Peyer's patch (tissue), 4 donors: ENCODE measurements at regions not wholly inside any gene's neighbourhood (a gene's known extent, or its start where the extent isn't known, plus 50 kb on each side); places are given as distances from the start of the nearest gene placed in this dataset.

Experiments used
- DNase-seq, 3 donors: peaks; one replicate each; pipeline ENCODE4 v3.0.0-alpha.2; 2017 to 2019
- H3K27ac ChIP-seq, 4 donors: fragments of 200-600 bp; sonication (generic); one replicate each; pipeline ENCODE4 v1.5.1; 2016 to 2019
- H3K27me3 ChIP-seq, 2 donors: fragments of 200-600 bp; sonication (generic); one replicate each; pipeline ENCODE4 v1.5.1; 2019
- H3K36me3 ChIP-seq, 3 donors: fragments of 200-600 bp; sonication (generic); one replicate each; pipeline ENCODE4 v1.5.1; 2016 to 2019
- H3K4me1 ChIP-seq, 4 donors: fragments of 200-600 bp; sonication (generic); one replicate each; pipeline ENCODE4 v1.5.1; 2016 to 2019
- H3K4me3 ChIP-seq, 4 donors: fragments of 200-600 bp; sonication (generic); 1 replicate in 3 of 4; 2 replicates in 1 of 4; pipeline ENCODE4 v1.5.1; 2016 to 2019; ENCODE audit warnings: mild to moderate bottlenecking in 1 of 4
- H3K9me3 ChIP-seq, 4 donors: fragments of 200-600 bp; sonication (generic); one replicate each; pipeline ENCODE4 v1.5.1; 2016 to 2019; ENCODE audit warnings: mild to moderate bottlenecking in 1 of 4
- POLR2A ChIP-seq, 2 donors: fragments of 450-650 bp; IDR thresholded peaks; one replicate each; pipeline ENCODE4 v1.5.1; 2017; ENCODE audit warnings: antibody characterized with exemption in 2 of 2, mild to moderate bottlenecking in 2 of 2, moderate library complexity in 2 of 2
- TF ChIP-seq, protein P1 (sequence below), 6 experiments: fragments of 450-650 bp in 4 of 6; fragments of 200-600 bp in 2 of 6; sonication (generic) in 1 of 6; IDR thresholded peaks; one replicate each; pipeline ENCODE4 v1.5.1; 2017 to 2019; ENCODE audit warnings: antibody characterized with exemption in 6 of 6, mild to moderate bottlenecking in 3 of 6, moderate library complexity in 1 of 6

DNA sequence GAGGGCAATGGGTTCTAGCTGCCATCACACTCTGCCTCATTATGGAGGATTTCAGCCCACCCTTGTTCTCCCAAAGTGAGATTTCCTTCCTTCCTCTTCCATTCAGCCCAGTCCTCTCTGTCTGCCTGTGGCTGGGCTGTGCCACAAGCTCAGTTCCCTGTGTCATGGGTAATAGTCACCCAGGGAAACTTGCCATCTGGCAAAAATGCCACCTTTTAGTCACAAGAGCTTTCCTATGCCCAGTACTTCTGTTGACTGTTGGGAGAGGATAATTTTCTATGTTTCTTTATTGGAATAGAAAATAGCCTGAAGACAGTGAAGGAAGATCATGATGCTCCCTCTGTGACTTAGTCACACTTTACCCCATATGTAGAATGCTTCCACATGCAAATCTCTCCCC, 71.4 kb downstream of the TLR4 start:
- no peaks in the 10 kb centered on the region for H3K9me3 ChIP-seq
- no peak overlapping the region for H3K27ac ChIP-seq
- no peaks in the 10 kb centered on the region for H3K36me3 ChIP-seq
- H3K27me3 ChIP-seq, result no peaks in the 10 kb centered on the region
- TF ChIP-seq, protein P1, sequence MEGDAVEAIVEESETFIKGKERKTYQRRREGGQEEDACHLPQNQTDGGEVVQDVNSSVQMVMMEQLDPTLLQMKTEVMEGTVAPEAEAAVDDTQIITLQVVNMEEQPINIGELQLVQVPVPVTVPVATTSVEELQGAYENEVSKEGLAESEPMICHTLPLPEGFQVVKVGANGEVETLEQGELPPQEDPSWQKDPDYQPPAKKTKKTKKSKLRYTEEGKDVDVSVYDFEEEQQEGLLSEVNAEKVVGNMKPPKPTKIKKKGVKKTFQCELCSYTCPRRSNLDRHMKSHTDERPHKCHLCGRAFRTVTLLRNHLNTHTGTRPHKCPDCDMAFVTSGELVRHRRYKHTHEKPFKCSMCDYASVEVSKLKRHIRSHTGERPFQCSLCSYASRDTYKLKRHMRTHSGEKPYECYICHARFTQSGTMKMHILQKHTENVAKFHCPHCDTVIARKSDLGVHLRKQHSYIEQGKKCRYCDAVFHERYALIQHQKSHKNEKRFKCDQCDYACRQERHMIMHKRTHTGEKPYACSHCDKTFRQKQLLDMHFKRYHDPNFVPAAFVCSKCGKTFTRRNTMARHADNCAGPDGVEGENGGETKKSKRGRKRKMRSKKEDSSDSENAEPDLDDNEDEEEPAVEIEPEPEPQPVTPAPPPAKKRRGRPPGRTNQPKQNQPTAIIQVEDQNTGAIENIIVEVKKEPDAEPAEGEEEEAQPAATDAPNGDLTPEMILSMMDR (IDR thresholded peaks at IDR 0.05), result no peak
- no peak for TF ChIP-seq POLR2A (IDR thresholded peaks at IDR 0.05)
- H3K4me3 ChIP-seq, result no peak overlapping the region
- DNase-seq, result no peak
- no peaks in the 10 kb centered on the region for H3K4me1 ChIP-seq

DNA sequence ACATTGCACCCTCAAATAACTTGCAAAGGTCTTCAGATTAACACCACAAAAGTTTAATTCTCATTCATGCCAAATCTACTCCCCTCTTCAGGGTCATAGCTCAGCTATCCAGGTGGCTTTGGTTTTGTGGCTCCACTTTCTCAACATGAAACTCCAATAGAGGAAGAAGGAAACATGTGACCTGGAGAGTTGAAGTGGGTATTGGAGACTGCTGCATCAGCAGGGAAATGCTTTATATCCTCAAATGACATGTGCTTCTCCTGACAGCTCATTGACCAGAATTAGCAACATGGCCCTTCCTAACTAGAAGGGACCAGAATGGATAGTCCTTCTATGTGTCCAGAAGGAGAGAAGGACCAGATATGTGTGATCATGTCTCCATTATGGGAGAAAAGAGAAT, 73.6 kb downstream of the TLR4 start:
- Histone ChIP-seq H3K27ac (no peak overlapping the region), H3K4me3 (no peak overlapping the region), H3K27me3 (no peaks in the 10 kb centered on the region), H3K9me3 (no peaks in the 10 kb centered on the region), H3K36me3 (no peaks in the 10 kb centered on the region), H3K4me1 (peaks cover 0 to 7% (median 0%) of the 10 kb centered on the region in 4 donors)
- TF ChIP-seq, protein P1 (IDR thresholded peaks at IDR 0.05), result no peak
- TF ChIP-seq POLR2A (IDR thresholded peaks at IDR 0.05), result no peak
- DNase-seq, result no peak

DNA sequence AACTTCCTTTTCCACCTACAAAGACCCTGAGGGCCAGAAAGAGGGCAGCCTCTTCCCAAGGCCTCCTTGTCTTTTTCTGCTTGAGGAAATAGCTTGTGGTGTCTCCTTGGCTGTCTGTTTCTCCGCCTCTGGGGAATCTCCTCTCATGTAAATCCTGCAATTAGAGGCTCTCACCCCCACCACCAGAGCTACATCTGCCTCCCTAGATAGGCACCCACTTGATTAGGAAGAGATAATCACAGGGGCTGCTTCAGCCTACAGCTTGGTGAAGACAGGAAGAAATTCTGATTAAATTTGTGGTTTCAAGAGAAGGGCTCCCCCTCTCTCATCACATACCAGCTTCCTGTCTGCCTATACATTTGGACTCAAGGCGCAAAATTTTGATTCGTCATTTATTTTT, 75.6 kb downstream of the TLR4 start:
- Histone ChIP-seq H3K4me1 (peaks cover 0 to 14% (median 3%) of the 10 kb centered on the region in 4 donors), H3K4me3 (no peak overlapping the region), H3K27me3 (no peaks in the 10 kb centered on the region), H3K9me3 (no peaks in the 10 kb centered on the region), H3K27ac (no peak overlapping the region), H3K36me3 (no peaks in the 10 kb centered on the region)
- TF ChIP-seq, protein P1 (IDR thresholded peaks at IDR 0.05), result no peak
- TF ChIP-seq POLR2A (IDR thresholded peaks at IDR 0.05), result no peak
- DNase-seq, result no peak

DNA sequence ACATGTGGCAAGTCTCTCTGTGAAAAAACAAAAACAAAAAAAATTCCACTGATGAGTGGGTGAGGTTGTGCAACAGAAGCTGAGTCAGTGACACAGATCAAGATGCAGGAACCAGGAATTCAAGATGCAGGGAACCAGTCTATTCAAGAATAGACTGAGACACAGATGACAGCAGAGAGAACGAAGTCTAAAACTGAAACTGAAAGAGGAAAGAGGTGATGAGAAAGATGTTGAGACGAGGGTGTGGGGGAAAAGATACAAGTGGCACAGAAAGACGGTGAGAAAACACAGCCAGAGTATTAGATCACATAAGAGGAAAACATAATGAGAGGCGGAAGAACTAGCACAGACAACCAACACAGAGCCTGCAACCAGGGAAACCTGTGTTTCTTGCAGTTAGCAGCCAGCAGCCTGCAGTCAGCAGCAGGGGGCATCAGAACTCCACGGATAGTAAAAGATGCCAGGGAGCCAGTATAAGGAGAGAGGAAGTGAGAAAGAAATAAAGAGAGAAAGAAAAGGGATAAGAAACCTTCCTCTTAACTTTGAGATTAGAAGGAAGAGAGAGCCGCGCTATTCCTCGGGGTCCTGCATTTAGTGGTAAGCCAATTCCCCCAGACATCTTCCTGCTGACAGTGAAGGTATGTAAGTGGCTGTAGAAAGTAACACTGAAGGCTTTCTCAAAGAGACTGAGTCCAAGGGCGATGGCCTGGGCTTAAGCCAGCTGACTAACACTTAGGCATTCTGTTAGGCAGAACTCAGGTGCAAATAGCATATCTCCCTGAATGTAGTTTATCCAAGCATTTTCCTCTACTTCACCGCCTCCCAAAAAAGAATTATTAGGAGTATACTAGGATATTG, 79.0 kb downstream of the TLR4 start:
- H3K36me3 ChIP-seq, result no peaks in the 10 kb centered on the region
- no peaks in the 10 kb centered on the region for H3K27me3 ChIP-seq
- peak; percentile 67 to 84 (median 74) for DNase-seq
- H3K27ac ChIP-seq, result peak overlapping the region; percentile 23 to 62 (median 38)
- H3K4me1 ChIP-seq, result peaks cover 0 to 14% (median 3%) of the 10 kb centered on the region in 4 donors
- H3K4me3 ChIP-seq, result peak overlapping the region; percentile 20 to 49 (median 36)
- TF ChIP-seq, protein P1 (IDR thresholded peaks at IDR 0.05), result peak; percentile 38 to 85 (median 80)
- TF ChIP-seq POLR2A (IDR thresholded peaks at IDR 0.05), result no peak
- H3K9me3 ChIP-seq, result no peaks in the 10 kb centered on the region

DNA sequence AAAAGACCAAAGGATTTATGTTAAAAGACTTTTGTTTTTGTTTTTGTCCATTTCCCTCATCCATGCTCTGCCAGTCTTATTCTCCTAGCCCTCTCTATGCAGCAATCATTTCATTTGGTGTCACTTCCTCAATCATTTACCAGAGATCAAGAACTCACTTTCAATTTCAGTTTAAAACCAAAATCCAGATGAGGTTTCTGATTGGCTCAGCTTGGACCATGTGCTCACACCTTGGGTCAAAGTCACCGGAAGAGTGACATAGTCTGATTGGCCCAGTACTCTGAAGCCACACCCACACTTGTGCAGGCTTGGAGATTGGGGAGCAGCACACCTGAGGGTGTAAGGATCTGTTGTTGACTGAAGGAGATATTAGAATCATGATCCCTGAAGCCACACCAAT, 79.6 kb downstream of the TLR4 start:
- Histone ChIP-seq H3K4me1 (peaks cover 0 to 14% (median 3%) of the 10 kb centered on the region in 4 donors), H3K4me3 (peak overlapping the region in 2 of 4 donors; percentile 20 to 49), H3K27ac (peak overlapping the region; percentile 23 to 62 (median 38)), H3K9me3 (no peaks in the 10 kb centered on the region), H3K36me3 (no peaks in the 10 kb centered on the region), H3K27me3 (no peaks in the 10 kb centered on the region)
- DNase-seq, result peak in 2 of 3 donors; percentile 41 to 65
- TF ChIP-seq, protein P1 (IDR thresholded peaks at IDR 0.05), result no peak
- TF ChIP-seq POLR2A (IDR thresholded peaks at IDR 0.05), result no peak
